ENCODE measurements at regions not wholly inside any gene's neighbourhood (a gene's known extent, or its start where the extent isn't known, plus 50 kb on each side); places are given as distances from the start of the nearest gene placed in this dataset.

DNA sequence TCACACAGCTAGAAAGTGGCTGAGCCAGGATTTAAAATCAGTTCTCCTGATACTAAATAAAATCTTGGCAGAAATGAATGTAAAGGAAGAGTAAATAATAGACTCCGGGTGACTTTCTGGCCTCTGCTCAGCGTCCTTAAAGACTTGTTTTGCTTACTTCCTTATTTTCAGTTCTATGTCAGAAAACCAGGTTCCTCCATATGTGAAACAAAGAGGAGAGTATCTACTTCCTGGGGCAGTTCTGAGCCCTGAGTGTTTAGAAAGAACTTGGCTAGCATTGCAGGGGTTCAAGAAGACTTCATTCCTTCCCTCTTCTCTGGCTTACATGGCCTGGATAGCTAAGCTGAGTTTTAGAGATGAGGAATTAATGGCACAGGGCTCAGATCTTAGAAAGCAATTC lies 222.8 kb upstream of the TLE3 start:
- TF ChIP-seq, protein P1, sequence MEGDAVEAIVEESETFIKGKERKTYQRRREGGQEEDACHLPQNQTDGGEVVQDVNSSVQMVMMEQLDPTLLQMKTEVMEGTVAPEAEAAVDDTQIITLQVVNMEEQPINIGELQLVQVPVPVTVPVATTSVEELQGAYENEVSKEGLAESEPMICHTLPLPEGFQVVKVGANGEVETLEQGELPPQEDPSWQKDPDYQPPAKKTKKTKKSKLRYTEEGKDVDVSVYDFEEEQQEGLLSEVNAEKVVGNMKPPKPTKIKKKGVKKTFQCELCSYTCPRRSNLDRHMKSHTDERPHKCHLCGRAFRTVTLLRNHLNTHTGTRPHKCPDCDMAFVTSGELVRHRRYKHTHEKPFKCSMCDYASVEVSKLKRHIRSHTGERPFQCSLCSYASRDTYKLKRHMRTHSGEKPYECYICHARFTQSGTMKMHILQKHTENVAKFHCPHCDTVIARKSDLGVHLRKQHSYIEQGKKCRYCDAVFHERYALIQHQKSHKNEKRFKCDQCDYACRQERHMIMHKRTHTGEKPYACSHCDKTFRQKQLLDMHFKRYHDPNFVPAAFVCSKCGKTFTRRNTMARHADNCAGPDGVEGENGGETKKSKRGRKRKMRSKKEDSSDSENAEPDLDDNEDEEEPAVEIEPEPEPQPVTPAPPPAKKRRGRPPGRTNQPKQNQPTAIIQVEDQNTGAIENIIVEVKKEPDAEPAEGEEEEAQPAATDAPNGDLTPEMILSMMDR (IDR thresholded peaks at IDR 0.05; ENCODE audit: poor library complexity): no peak
- TF ChIP-seq EZH2 (IDR thresholded peaks at IDR 0.05; ENCODE audit: borderline replicate concordance): no peak

All from hepatocyte (in vitro differentiated cells).